ENCODE measurements at regions not wholly inside any gene's neighbourhood (a gene's known extent, or its start where the extent isn't known, plus 50 kb on each side); places are given as distances from the start of the nearest gene placed in this dataset.

DNA sequence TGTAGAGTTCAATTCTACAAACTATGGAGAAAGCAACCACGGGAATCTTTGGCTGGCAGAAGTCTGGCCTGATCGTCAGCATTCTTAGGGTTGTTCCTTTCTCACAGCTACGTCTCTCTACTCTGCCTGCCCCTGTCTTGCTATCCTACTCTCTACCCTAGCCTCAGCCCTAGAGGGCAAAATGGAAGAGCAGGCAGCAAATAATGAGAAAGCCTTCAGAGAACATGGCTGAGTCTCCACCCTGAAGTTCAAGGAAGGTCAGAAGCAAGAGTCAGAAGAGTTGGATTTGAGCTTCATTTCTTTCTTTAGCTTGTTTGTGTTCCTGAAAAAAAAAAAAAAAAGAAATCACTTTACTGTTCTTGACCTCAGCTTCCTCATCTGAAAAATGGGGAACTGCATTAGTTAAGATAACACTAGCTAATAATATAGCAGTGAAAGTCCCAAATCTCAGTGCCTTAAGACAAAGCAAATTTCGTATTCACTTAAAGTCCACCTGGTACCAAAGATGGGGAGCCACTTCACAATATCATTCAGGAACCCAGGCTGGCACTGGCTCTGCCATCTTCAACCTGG, 50.2 kb upstream of the CCND2 start:
- no peak overlapping the region for H3K4me3 ChIP-seq (ENCODE audit: low read depth, low read length)
- TF ChIP-seq, protein P1, sequence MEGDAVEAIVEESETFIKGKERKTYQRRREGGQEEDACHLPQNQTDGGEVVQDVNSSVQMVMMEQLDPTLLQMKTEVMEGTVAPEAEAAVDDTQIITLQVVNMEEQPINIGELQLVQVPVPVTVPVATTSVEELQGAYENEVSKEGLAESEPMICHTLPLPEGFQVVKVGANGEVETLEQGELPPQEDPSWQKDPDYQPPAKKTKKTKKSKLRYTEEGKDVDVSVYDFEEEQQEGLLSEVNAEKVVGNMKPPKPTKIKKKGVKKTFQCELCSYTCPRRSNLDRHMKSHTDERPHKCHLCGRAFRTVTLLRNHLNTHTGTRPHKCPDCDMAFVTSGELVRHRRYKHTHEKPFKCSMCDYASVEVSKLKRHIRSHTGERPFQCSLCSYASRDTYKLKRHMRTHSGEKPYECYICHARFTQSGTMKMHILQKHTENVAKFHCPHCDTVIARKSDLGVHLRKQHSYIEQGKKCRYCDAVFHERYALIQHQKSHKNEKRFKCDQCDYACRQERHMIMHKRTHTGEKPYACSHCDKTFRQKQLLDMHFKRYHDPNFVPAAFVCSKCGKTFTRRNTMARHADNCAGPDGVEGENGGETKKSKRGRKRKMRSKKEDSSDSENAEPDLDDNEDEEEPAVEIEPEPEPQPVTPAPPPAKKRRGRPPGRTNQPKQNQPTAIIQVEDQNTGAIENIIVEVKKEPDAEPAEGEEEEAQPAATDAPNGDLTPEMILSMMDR (IDR thresholded peaks at IDR 0.05; ENCODE audit: low read depth, low read length), result no peak

DNA sequence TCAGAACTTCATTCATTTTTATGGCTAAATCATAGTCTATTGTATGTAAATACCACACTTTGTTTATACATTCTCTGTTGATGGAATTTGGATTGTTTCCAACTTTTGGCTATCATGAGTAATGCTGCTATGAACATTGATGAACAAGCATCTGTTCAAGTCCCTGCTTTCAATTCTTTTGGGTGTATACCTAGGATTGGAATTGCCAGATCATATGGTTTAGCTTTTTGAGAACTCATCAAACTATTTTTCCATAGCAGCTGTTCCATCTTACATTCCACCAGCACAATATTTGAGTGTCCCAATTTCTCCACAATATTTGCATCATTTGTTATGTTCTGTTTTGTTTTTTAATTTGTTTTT, 52.3 kb upstream of the CCND2 start:
- TF ChIP-seq, protein P1 (IDR thresholded peaks at IDR 0.05; ENCODE audit: low read depth, low read length), result no peak
- no peak overlapping the region for H3K4me3 ChIP-seq (ENCODE audit: low read depth, low read length)

DNA sequence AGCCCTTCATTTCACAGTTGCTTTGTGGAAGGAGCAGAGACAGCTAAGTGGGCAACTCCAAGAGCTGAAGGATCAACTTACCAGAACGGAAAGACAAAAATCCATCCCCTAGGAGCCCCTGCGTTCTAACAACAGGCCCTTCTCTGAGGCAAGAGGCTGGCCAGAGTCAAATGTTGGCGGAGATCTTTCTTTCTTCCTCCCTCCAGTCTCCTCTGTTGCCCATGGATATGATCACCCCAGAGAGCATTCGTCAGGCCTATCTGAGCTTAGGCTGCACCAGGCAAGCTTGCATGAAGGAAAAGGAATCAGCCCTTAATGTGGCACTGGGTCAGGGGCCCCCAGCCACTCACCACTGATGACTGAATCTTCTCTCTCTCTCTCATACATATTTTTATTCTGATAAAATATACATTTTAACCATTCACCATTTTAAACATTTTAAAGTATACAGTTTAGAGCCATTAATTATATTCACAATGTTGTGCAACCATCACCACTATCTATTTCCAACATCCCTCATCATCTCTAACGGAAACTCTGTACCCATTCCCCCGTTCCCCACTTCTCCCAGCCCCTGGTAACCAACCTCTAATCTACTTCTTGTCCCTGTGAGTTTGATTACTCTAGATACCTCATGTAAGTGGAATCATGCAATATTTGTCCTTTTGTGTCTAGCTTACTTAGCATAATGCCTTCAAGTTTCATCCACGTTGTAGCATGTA, 52.9 kb upstream of the CCND2 start:
- no peak overlapping the region for H3K4me3 ChIP-seq (ENCODE audit: low read depth, low read length)
- TF ChIP-seq, protein P1 (IDR thresholded peaks at IDR 0.05; ENCODE audit: low read depth, low read length), result no peak

DNA sequence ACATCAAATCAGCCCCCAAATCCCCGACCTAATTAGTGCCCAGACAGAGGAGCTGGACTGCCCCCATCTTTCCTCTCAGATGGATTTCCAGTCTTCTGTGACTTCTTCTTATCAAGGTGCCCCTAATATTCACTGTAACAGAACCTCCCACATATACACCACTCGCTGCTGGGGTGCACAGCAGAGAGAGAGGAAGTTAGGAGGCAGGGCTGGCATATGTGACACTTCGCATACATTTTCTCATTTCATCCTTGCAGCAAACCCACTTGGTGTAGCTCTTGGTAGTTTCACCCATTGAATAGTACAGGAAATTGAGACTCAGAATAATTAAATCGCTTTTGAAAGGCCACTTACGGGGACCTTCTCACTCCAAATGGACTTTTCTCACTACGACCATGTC, 56.5 kb upstream of the CCND2 start:
- TF ChIP-seq, protein P1 (IDR thresholded peaks at IDR 0.05; ENCODE audit: low read depth, low read length), result no peak

DNA sequence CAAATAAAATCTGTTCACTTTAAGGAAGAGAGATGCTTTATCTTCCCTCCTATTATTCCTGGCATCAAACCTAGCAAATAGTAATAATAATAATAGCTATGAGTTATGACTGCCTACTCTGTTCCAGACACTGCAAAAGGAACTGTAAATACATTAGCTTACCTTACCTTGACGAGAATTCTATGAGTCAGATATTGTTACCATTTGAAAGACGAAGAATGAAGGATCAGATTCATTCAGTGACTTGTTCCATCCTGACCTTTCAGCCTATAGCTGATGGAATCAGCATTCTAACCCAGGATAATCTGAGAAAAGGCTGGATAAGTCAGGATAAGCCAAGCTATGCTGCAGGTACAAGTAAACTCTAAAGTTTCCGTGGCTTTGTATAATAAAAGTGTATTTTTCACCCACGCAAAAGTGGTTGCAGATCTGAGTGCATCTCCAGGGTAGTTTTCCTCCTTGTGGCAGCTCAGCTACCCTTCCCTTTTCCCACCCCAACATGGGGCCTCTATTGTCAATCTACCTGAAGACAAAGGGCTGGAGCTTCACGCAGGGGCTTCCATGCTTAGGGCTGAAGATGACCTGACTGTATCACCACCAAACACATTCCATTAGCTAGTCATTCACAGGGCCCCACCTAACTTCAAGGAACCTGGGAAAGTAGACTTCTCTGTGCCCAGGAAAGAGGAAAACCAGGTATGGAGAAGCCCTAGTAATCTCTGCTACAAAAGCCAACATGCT, 57.2 kb upstream of the CCND2 start:
- no peak overlapping the region for H3K4me3 ChIP-seq (ENCODE audit: low read depth, low read length)
- TF ChIP-seq, protein P1 (IDR thresholded peaks at IDR 0.05; ENCODE audit: low read depth, low read length), result no peak

More for the DNA sequence above, 56.5 kb upstream of the CCND2 start:
- no peak overlapping the region for H3K4me3 ChIP-seq (ENCODE audit: low read depth, low read length)

DNA sequence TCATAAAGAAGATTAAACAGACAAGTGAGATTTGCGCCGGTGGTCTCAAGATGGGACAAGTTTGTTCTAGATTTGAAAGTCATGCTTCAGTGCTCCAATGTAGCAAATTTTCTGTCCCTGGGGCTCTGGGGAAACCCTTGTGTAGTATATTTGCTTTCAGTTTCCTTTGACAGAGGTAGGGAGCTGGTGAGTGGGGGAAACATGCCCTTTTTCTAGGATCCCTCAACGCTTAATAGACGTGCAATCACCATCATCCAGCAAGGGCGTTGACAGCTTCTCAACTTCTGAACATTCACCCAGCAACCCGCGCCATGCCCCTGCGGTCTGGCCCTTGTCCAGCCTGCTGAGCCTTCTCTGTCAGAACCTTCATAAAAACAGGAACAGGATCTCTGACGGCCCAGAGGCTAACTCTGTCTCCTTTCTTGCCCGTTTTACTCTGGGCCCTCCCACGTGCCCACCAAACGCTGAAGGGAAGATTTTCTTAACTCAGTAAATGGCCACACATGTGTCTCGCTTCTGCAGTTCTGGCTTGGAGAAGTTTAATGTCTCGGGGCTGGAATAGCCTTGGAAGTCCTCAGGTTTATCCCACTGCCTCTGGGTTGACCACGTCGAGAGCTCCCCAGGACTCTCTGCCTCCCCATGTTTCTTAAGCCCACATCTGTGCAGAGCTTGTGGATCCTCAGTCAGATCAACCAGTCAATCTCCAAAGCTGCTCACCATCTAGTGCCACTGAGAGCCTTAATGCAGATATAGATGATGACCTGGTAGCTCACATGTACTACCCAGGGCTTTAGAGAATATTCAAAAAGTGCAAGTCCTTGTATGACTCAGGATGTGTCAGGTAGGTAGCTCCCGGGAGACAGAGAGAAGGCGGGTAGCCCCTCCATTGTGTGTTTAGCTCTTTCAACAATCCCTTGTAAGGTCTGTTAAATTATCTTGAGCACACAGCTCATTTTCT, 58.1 kb upstream of the CCND2 start:
- TF ChIP-seq, protein P1 (IDR thresholded peaks at IDR 0.05; ENCODE audit: low read depth, low read length), result no peak
- H3K4me3 ChIP-seq (ENCODE audit: low read depth, low read length), result no peak overlapping the region

All from WI38 (cell line).